Spleen (tissue), 11 donors: ENCODE measurements at regions not wholly inside any gene's neighbourhood (a gene's known extent, or its start where the extent isn't known, plus 50 kb on each side); places are given as distances from the start of the nearest gene placed in this dataset.

Source experiments
- DNase-seq: peaks from one replicate; pipeline ENCODE4 v3.0.0-alpha.2; 2020
- H3K27ac ChIP-seq, 8 donors: fragments of 200-600 bp; sonication (generic) in 7 of 8; 1 replicate in 4 of 8; 2 replicates in 4 of 8; pipeline versions ENCODE4 v1.5.0 to v1.8.0; 2016 to 2021; ENCODE audit warnings: inconsistent platforms in 4 of 8, mild to moderate bottlenecking in 4 of 8, moderate library complexity in 1 of 8
- H3K27me3 ChIP-seq, 7 donors: fragments of 200-600 bp; sonication (generic) in 6 of 7; replicated peaks in 1 of 7; 1 replicate in 4 of 7; 2 replicates in 3 of 7; pipeline versions ENCODE4 v1.5.0 to v1.8.0; 2016 to 2021; ENCODE audit warnings: inconsistent platforms in 3 of 7, mild to moderate bottlenecking in 1 of 7
- H3K36me3 ChIP-seq, 6 donors: fragments of 200-600 bp; sonication (generic) in 5 of 6; 1 replicate in 4 of 6; 2 replicates in 2 of 6; pipeline versions ENCODE4 v1.5.0 to v1.8.0; 2016 to 2021; ENCODE audit warnings: inconsistent platforms in 2 of 6
- H3K4me1 ChIP-seq, 6 donors: fragments of 200-600 bp; sonication (generic) in 5 of 6; 1 replicate in 3 of 6; 2 replicates in 3 of 6; pipeline versions ENCODE4 v1.5.0 to v1.8.0; 2016 to 2021; ENCODE audit warnings: inconsistent platforms in 3 of 6
- H3K4me3 ChIP-seq, 8 donors: fragments of 200-600 bp; sonication (generic) in 7 of 8; 1 replicate in 4 of 8; 2 replicates in 4 of 8; pipeline versions ENCODE4 v1.5.0 to v1.8.0; 2016 to 2021; ENCODE audit warnings: inconsistent platforms in 4 of 8, mild to moderate bottlenecking in 4 of 8, moderate library complexity in 2 of 8
- H3K9me3 ChIP-seq, 8 donors: fragments of 200-600 bp; sonication (generic) in 7 of 8; 1 replicate in 4 of 8; 2 replicates in 4 of 8; pipeline versions ENCODE4 v1.5.0 to v1.8.0; 2016 to 2021; ENCODE audit warnings: inconsistent platforms in 4 of 8
- POLR2A ChIP-seq, 3 donors: fragments of 450-650 bp; IDR thresholded peaks; one replicate each; pipeline ENCODE4 v1.5.1; 2017; ENCODE audit warnings: antibody characterized with exemption in 3 of 3, mild to moderate bottlenecking in 1 of 3
- POLR2AphosphoS5 ChIP-seq, 3 donors: sonication (generic); formaldehyde crosslinking; IDR thresholded peaks; one replicate each; pipeline ENCODE4 v1.5.1; 2017; ENCODE audit warnings: antibody characterized with exemption in 3 of 3
- whole genome bisulfite sequencing, 5 donors: extraction: QIAGEN DNeasy Blood & Tissue Kit in 3 of 5; methylation state at CpG; one replicate each; pipeline versions ENCODE4 v1.1.5 to v1.1.7; 2013 to 2018; 5-methylcytosine and 5-hydroxymethylcytosine counted together
- intact Hi-C: fragments of 100-400 bp; cut with DNase I; formaldehyde crosslinking; loops from one replicate; pipeline ENCODE4 v1.15.0; 2023; ENCODE audit warnings: low total_unique reads
- TF ChIP-seq, protein P1 (sequence below), 11 experiments: fragments of 200-600 bp in 7 of 11; fragments of 450-650 bp in 4 of 11; sonication (generic) in 4 of 11; IDR thresholded peaks in 8 of 11; conservative IDR thresholded peaks in 3 of 11; 1 replicate in 7 of 11; 2 replicates in 4 of 11; pipeline versions ENCODE4 v1.4.0 to v1.8.0; 2016 to 2021; ENCODE audit warnings: antibody characterized with exemption in 11 of 11, inconsistent platforms in 4 of 11, mild to moderate bottlenecking in 1 of 11
- donor health status: healthy with polysubstance abuse.
- donor health status: DM: no; HTN: no; CAD: no; lungs with moderate emphysema.
- donor health status: DM: no; HTN: no; CAD: no.
- donor health status: Bipolar disorder and iron deficiency.
- donor health status: healthy.
- donor health status: DM: no; HTN: no; CAD: no.
- donor health status: DM: yes; HTN: yes; CAD: no.

DNA sequence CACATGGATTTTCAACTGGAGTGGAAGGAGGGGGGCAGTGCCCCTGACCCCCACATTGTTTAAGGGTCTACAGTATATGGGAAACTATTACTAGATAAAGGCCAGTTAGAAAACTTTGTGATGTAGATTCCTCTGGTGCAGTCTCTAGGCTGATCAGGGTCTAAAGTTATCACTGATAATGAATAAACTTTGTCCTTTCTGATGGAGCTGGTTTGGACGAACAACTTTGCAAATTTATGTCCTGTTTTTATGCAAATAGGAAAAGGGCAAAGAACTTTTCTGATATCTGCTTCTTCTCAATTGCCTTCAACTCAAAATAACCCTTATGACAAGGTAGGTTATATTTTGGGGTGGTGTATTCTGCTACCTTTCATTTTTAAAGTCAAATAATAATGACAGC, 829.2 kb upstream of the ACVR2A start:
- intact Hi-C loops, result no loop called here
- H3K36me3 ChIP-seq, result no peaks in the 10 kb centered on the region
- H3K4me1 ChIP-seq, result no peaks in the 10 kb centered on the region
- 55 to 69% (median 66%) methylated on average over 1 of the region's 1 CpG for WGBS, 5 donors
- H3K9me3 ChIP-seq, result no peaks in the 10 kb centered on the region
- H3K4me3 ChIP-seq, result no peak overlapping the region
- H3K27ac ChIP-seq, result no peak overlapping the region
- no peaks in the 10 kb centered on the region for H3K27me3 ChIP-seq
- TF ChIP-seq, protein P1, sequence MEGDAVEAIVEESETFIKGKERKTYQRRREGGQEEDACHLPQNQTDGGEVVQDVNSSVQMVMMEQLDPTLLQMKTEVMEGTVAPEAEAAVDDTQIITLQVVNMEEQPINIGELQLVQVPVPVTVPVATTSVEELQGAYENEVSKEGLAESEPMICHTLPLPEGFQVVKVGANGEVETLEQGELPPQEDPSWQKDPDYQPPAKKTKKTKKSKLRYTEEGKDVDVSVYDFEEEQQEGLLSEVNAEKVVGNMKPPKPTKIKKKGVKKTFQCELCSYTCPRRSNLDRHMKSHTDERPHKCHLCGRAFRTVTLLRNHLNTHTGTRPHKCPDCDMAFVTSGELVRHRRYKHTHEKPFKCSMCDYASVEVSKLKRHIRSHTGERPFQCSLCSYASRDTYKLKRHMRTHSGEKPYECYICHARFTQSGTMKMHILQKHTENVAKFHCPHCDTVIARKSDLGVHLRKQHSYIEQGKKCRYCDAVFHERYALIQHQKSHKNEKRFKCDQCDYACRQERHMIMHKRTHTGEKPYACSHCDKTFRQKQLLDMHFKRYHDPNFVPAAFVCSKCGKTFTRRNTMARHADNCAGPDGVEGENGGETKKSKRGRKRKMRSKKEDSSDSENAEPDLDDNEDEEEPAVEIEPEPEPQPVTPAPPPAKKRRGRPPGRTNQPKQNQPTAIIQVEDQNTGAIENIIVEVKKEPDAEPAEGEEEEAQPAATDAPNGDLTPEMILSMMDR (IDR thresholded peaks at IDR 0.05 in 8 of 11, conservative IDR thresholded peaks at IDR 0.05 in 3 of 11), result no peak
- TF ChIP-seq POLR2A (IDR thresholded peaks at IDR 0.05) (no peak), POLR2AphosphoS5 (IDR thresholded peaks at IDR 0.05) (no peak)
- no peak for DNase-seq

DNA sequence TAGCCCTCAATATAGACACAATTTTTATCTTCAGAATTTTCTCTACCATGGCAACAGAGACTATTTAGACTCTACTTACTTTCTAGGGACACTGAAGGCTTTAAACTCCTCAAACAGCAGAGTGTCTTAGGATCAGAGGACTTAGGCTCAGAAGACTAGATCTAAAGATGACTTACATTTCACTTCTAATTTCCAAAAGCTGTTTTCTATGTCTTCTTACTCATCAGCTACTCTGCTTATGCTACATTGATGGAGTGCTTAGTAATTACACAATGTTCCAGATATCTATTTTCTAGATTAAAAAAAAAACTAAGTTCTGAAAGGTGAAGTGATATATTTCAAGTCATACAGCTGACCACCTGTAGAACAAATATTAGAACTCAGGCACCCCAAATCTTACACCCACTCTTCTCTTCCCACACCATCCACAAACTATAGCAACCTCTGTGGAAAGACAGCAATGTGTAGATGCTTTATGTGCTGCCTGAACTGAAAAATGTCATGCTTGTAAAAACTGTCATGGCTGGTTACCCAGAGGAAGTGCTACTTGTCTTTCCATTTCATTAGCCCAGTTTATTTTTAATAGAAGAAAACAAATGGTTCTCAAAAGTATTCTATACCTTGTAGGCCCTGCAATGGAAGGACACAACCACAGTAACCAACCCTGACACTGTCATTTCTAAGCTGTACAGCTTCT, 831.0 kb upstream of the ACVR2A start:
- Histone ChIP-seq H3K36me3 (no peaks in the 10 kb centered on the region), H3K27me3 (no peaks in the 10 kb centered on the region), H3K4me1 (no peaks in the 10 kb centered on the region), H3K9me3 (no peaks in the 10 kb centered on the region), H3K27ac (no peak overlapping the region), H3K4me3 (no peak overlapping the region)
- no peak for TF ChIP-seq POLR2A (IDR thresholded peaks at IDR 0.05)
- TF ChIP-seq POLR2AphosphoS5 (IDR thresholded peaks at IDR 0.05), result no peak
- TF ChIP-seq, protein P1 (IDR thresholded peaks at IDR 0.05 in 8 of 11, conservative IDR thresholded peaks at IDR 0.05 in 3 of 11), result no peak
- no peak for DNase-seq
- intact Hi-C loops, result no loop called here

DNA sequence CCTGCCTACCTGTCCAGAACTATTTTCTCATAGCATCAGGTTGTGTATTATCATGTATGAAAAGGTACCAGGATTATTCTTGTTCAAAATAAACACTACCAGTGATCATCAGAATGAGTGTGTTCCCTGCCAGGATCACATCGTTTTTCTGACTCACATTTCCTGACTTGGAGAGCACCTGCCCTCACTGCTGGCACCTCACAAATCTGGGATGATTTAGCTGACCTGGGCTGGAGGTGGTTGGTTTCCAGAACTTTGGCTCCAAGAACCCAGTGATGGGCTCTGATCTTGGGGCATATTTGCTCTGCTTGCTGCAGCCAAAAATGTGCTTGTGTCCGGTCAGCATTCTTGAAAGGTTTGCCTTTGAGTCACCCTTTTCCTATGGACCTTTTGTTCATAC, 836.3 kb upstream of the ACVR2A start:
- Histone ChIP-seq H3K4me3 (no peak overlapping the region), H3K27me3 (no peaks in the 10 kb centered on the region), H3K27ac (no peak overlapping the region), H3K36me3 (no peaks in the 10 kb centered on the region), H3K4me1 (no peaks in the 10 kb centered on the region), H3K9me3 (no peaks in the 10 kb centered on the region)
- no peak for DNase-seq
- intact Hi-C loops, result no loop called here
- TF ChIP-seq POLR2AphosphoS5 (IDR thresholded peaks at IDR 0.05), result no peak
- TF ChIP-seq, protein P1 (IDR thresholded peaks at IDR 0.05 in 8 of 11, conservative IDR thresholded peaks at IDR 0.05 in 3 of 11), result no peak
- WGBS, 5 donors, result 56 to 70% (median 66%) methylated on average over 2 of the region's 2 CpGs

DNA sequence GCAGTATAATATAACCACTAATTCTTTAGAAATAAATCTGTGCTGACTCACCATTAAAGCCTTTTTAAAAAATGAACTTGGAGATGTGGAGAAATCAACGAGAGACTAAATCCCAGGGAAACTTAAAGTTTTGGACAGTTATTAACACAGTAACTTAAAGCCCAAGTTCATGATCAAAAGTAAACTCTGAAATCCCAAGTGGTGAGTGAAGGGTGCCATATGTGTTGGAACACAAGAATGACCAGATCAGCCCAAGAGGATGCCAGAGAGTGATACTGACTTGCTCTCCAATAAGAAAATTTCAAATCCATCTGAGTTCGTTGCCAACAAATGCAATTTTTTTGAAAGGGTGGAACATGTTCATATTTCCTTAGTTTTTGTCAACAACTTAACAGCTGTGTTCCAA, 838.1 kb upstream of the ACVR2A start:
- WGBS, 5 donors, result 61 to 77% (median 64%) methylated on average over 2 of the region's 2 CpGs

More for the DNA sequence above, 838.1 kb upstream of the ACVR2A start:
- intact Hi-C loops, result no loop called here
- Histone ChIP-seq H3K36me3 (no peaks in the 10 kb centered on the region), H3K9me3 (no peaks in the 10 kb centered on the region), H3K27me3 (no peaks in the 10 kb centered on the region), H3K4me3 (no peak overlapping the region), H3K27ac (no peak overlapping the region), H3K4me1 (no peaks in the 10 kb centered on the region)
- DNase-seq, result no peak
- TF ChIP-seq, protein P1 (IDR thresholded peaks at IDR 0.05 in 8 of 11, conservative IDR thresholded peaks at IDR 0.05 in 3 of 11), result no peak
- TF ChIP-seq POLR2A (IDR thresholded peaks at IDR 0.05) (no peak), POLR2AphosphoS5 (IDR thresholded peaks at IDR 0.05) (no peak)
